ENCODE measurements at regions not wholly inside any gene's neighbourhood (a gene's known extent, or its start where the extent isn't known, plus 50 kb on each side); places are given as distances from the start of the nearest gene placed in this dataset.
"Not testable (repeated sequence)": the region's sequence is repeated elsewhere in the genome, so short reads cannot be mapped to it uniquely, and the experiment has no call there.

DNA sequence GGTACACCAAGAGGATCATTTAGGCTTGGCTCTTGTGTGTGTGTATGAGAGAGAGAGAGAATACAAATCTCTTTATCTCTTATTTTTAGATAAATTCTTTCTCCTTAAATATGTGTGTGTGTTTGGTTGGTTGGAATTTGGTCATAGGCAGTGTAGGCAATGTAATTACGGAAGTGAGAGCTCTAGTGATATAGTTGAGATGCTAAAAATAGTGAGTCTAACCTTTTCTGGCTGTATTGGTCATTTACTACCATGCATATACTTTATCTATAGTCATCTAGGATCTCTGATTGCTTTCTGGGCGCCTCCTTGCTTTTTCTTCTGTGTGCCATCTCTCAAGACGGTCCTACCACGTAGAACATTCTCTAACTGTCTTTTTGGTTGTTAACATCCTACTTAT, 250.2 kb downstream of the NUF2 start:
- H3K27me3 ChIP-seq (ENCODE audit: control insufficient read depth, insufficient read depth, low read length): no peaks in the 10 kb centered on the region
- H3K9me3 ChIP-seq (ENCODE audit: control insufficient read depth, low read depth, low read length): no peaks in the 10 kb centered on the region
- WGBS (ENCODE audit: insufficient coverage, low lambda C conversion rate): 93% methylated on average over 3 of the region's 4 CpGs
- no peak for DNase-seq
- H3K27ac ChIP-seq (ENCODE audit: low read length): no peak overlapping the region
- H3K36me3 ChIP-seq (ENCODE audit: control insufficient read depth, insufficient read depth, low read length): no peaks in the 10 kb centered on the region
- H3K4me3 ChIP-seq (ENCODE audit: low read length): no peak overlapping the region
- H3K4me1 ChIP-seq (ENCODE audit: control insufficient read depth, insufficient read depth, low read length): no peaks in the 10 kb centered on the region

DNA sequence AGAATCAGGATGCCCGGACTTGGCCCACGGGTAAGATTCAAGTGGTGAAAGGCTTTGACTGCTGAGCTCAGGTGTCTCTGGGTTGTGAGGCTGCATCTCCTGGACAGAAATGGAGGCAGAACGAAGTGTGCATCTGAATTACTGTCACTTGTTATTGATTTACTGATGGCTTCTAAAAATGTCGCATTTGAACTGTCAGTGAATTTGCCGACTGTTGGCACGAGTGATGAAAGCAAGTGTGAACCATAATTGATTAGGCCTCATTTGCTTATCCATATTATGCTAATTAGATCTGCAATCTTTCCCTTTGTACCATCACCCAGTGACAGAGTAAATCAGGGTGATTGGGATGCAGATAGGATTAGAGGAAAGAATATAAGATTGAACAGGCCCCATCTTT, 252.4 kb downstream of the NUF2 start:
- no peaks in the 10 kb centered on the region for H3K9me3 ChIP-seq (ENCODE audit: control insufficient read depth, low read depth, low read length)
- no peaks in the 10 kb centered on the region for H3K4me1 ChIP-seq (ENCODE audit: control insufficient read depth, insufficient read depth, low read length)
- H3K27me3 ChIP-seq (ENCODE audit: control insufficient read depth, insufficient read depth, low read length): no peaks in the 10 kb centered on the region
- no CpG with 5 or more reads among the region's 6 CpGs for WGBS (ENCODE audit: insufficient coverage, low lambda C conversion rate)
- no peak for DNase-seq
- H3K36me3 ChIP-seq (ENCODE audit: control insufficient read depth, insufficient read depth, low read length): no peaks in the 10 kb centered on the region
- H3K4me3 ChIP-seq (ENCODE audit: low read length): no peak overlapping the region
- no peak overlapping the region for H3K27ac ChIP-seq (ENCODE audit: low read length)

DNA sequence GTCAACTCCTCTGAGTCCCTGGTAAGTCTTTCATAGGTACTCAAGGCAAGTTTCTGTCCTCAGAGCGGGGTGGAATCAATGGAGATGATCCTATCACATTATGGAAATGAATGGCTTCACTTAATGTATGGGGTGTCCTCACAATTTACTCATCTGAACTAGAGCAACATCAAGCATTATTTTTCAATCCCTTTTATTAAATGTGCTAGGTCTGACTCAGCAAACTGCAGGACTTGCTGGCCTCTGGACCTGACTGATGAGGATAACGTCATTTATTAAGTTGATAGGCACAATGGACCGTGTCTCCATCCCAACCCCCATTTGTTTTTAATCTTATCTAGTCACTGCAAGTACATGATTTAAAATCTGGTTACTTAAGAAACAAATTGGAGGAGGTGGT, 259.2 kb downstream of the NUF2 start:
- Histone ChIP-seq H3K27ac (ENCODE audit: low read length) (no peak overlapping the region), H3K4me1 (ENCODE audit: control insufficient read depth, insufficient read depth, low read length) (no peaks in the 10 kb centered on the region), H3K27me3 (ENCODE audit: control insufficient read depth, insufficient read depth, low read length) (no peaks in the 10 kb centered on the region), H3K4me3 (ENCODE audit: low read length) (no peak overlapping the region), H3K9me3 (ENCODE audit: control insufficient read depth, low read depth, low read length) (no peaks in the 10 kb centered on the region), H3K36me3 (ENCODE audit: control insufficient read depth, insufficient read depth, low read length) (no peaks in the 10 kb centered on the region)
- DNase-seq: no peak
- WGBS (ENCODE audit: insufficient coverage, low lambda C conversion rate): no CpG with 5 or more reads among the region's 3 CpGs

DNA sequence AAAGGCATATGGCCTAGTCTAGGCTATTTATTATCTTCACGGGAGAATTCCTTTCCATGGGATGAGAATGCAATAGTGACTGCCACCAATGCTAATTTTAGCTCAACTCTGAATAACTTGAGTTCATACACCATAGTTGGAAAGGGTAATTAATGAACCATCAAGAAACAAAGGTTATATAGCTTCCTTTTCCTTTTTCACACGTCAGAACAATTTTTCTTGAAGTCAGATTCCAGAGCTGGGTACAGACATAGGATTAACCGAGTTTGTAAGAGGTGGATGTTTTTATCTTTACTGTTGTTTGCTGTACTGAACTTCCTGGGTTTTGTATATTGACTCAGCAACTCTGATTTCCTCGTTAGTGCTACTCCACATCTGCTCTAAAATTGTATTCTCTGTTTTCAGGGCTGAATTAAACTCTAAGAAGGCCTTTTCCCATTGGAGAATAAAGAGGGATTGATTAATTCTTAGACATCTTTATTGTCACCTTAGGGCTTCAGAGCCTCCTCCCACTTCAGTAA, 262.0 kb downstream of the NUF2 start:
- Histone ChIP-seq H3K36me3 (ENCODE audit: control insufficient read depth, insufficient read depth, low read length) (no peaks in the 10 kb centered on the region), H3K9me3 (ENCODE audit: control insufficient read depth, low read depth, low read length) (no peaks in the 10 kb centered on the region), H3K4me1 (ENCODE audit: control insufficient read depth, insufficient read depth, low read length) (no peaks in the 10 kb centered on the region), H3K27me3 (ENCODE audit: control insufficient read depth, insufficient read depth, low read length) (no peaks in the 10 kb centered on the region), H3K4me3 (ENCODE audit: low read length) (no peak overlapping the region), H3K27ac (ENCODE audit: low read length) (no peak overlapping the region)
- DNase-seq: no peak
- WGBS (ENCODE audit: insufficient coverage, low lambda C conversion rate): 37% methylated on average over 3 of the region's 4 CpGs

DNA sequence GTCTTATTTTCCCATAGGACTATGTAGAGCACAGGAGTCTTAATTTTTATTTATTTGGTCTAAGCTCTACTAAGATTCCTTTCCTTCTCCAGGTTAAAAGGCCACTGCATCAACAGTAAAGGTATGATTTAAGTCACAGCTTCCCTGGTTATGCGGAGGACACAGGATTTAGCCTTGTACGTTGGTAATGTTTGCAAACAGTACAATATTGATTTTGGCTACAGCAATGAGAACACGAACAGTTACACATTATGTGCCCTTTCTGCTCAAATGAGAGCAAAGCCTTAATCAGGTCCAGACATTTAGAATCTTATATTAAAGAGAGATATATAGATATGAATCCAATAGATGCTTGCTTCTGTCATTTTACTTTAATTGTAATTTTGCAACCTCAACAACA, 264.0 kb downstream of the NUF2 start:
- 60% methylated on average over 1 of the region's 3 CpGs for WGBS (ENCODE audit: insufficient coverage, low lambda C conversion rate)
- no peak overlapping the region for H3K27ac ChIP-seq (ENCODE audit: low read length)

DNA sequence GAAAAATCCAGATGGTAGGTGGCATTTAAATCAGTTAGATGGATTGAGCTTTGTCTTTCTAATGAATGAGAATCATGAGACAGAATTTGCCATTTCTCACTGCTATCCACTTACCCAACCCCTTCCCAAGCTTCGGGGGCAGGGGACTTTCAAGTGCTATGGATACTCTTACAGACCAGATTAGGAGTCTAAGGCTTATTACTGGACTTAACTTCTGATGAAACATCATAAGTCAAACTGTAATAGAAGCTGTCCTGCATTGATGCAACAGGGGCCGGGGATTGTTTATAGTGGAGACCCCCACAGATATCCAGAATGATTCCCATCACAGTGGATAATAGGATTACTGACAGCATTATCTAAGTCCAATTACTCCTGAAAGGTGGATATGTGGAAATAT, 267.0 kb downstream of the NUF2 start:
- Histone ChIP-seq H3K9me3 (ENCODE audit: control insufficient read depth, low read depth, low read length) (no peaks in the 10 kb centered on the region), H3K27me3 (ENCODE audit: control insufficient read depth, insufficient read depth, low read length) (no peaks in the 10 kb centered on the region), H3K4me3 (ENCODE audit: low read length) (no peak overlapping the region), H3K36me3 (ENCODE audit: control insufficient read depth, insufficient read depth, low read length) (no peaks in the 10 kb centered on the region), H3K4me1 (ENCODE audit: control insufficient read depth, insufficient read depth, low read length) (no peaks in the 10 kb centered on the region), H3K27ac (ENCODE audit: low read length) (no peak overlapping the region)
- no peak for DNase-seq
- no CpG with 5 or more reads among the region's 2 CpGs for WGBS (ENCODE audit: insufficient coverage, low lambda C conversion rate)

More for the DNA sequence above, 264.0 kb downstream of the NUF2 start:
- H3K9me3 ChIP-seq (ENCODE audit: control insufficient read depth, low read depth, low read length): no peaks in the 10 kb centered on the region
- H3K4me3 ChIP-seq (ENCODE audit: low read length): no peak overlapping the region
- H3K4me1 ChIP-seq (ENCODE audit: control insufficient read depth, insufficient read depth, low read length): no peaks in the 10 kb centered on the region
- H3K27me3 ChIP-seq (ENCODE audit: control insufficient read depth, insufficient read depth, low read length): no peaks in the 10 kb centered on the region
- no peaks in the 10 kb centered on the region for H3K36me3 ChIP-seq (ENCODE audit: control insufficient read depth, insufficient read depth, low read length)
- DNase-seq: no peak

DNA sequence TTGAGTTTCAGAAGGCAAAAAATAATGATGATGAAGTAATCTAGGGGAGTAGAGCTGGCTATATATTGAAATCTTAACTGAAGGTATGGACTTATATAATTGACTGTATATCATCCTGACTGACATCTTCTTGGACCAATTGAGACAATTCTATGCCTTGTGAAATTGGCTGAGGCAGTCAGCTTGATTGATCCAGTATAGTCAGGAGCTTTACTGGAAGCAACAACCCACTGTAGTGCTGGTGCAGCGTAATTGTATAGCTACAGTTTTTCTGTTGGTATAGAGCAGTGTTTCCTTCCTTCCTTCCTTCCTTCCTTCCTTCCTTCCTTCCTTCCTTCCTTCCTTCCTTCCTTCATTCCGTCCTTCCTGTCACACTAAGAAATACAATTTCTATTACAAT, 268.0 kb downstream of the NUF2 start:
- H3K4me3 ChIP-seq (ENCODE audit: low read length): no peak overlapping the region
- no peaks in the 10 kb centered on the region for H3K9me3 ChIP-seq (ENCODE audit: control insufficient read depth, low read depth, low read length)
- no peak overlapping the region for H3K27ac ChIP-seq (ENCODE audit: low read length)
- no peaks in the 10 kb centered on the region for H3K27me3 ChIP-seq (ENCODE audit: control insufficient read depth, insufficient read depth, low read length)
- no peaks in the 10 kb centered on the region for H3K36me3 ChIP-seq (ENCODE audit: control insufficient read depth, insufficient read depth, low read length)
- H3K4me1 ChIP-seq (ENCODE audit: control insufficient read depth, insufficient read depth, low read length): no peaks in the 10 kb centered on the region
- no peak for DNase-seq
- no CpG with 5 or more reads among the region's 2 CpGs for WGBS (ENCODE audit: insufficient coverage, low lambda C conversion rate)

DNA sequence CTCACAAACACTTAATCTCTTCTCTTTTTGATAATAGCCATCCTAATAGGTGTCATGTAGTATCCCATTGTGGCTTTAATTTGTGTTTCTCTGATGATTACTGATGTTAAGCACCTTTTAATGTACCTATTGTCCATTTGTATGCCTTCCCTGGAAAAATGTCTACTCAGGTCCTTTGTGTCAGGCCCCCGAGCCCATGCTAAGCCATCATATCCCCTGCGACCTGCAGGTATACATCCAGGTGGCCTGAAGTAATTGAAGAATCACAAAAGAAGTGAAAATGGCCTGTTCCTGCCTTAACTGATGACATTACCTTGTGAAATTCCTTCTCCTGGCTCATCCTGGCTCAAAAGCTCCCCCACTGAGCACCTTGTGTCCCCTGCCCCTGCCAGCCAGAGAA, 269.4 kb downstream of the NUF2 start:
- H3K4me1 ChIP-seq (ENCODE audit: control insufficient read depth, insufficient read depth, low read length); DNase-seq; H3K4me3 ChIP-seq (ENCODE audit: low read length); H3K9me3 ChIP-seq (ENCODE audit: control insufficient read depth, low read depth, low read length); H3K27me3 ChIP-seq (ENCODE audit: control insufficient read depth, insufficient read depth, low read length); H3K36me3 ChIP-seq (ENCODE audit: control insufficient read depth, insufficient read depth, low read length); H3K27ac ChIP-seq (ENCODE audit: low read length): not testable (repeated sequence)
- WGBS (ENCODE audit: insufficient coverage, low lambda C conversion rate): no CpG with 5 or more reads among the region's 2 CpGs

DNA sequence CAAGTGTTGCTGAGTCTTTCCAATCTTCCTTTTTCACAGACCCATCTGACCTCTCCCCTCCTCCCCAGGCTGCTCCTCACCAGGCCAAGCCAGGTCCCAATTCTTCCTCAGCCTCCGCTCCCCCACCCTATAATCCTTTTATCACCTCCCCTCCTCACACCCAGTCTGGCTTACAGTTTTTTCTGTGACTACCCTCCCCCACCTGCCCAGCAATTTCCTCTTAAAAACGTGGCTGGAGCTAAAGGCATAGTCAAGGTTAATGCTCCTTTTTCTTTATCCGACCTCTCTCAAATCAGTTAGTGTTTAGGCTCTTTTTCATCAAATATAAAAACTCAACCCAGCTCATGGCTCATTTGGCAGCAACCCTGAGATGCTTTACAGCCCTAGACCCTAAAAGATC, 270.9 kb downstream of the NUF2 start:
- not testable (repeated sequence) for H3K36me3 ChIP-seq (ENCODE audit: control insufficient read depth, insufficient read depth, low read length); DNase-seq; H3K27me3 ChIP-seq (ENCODE audit: control insufficient read depth, insufficient read depth, low read length); H3K27ac ChIP-seq (ENCODE audit: low read length); H3K9me3 ChIP-seq (ENCODE audit: control insufficient read depth, low read depth, low read length); H3K4me1 ChIP-seq (ENCODE audit: control insufficient read depth, insufficient read depth, low read length); H3K4me3 ChIP-seq (ENCODE audit: low read length)
- WGBS (ENCODE audit: insufficient coverage, low lambda C conversion rate): 100% methylated on average over 1 of the region's 3 CpGs

DNA sequence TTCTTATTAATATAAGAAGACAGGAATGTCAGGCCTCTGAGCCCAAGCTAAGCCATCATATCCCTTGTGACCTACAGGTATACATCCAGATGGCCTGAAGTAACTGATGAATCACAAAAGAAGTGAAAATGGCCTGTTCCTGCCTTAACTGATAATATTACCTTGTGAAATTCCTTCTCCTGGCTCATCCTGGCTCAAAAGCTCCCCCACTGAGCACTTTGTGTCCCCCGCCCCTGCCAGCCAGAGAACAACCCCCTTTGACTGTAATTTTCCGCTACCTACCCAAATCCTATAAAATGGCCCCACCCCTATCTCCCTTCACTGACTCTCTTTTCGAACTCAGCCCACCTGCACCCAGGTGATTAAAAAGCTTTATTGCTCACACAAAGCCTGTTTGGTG, 274.4 kb downstream of the NUF2 start:
- H3K9me3 ChIP-seq (ENCODE audit: control insufficient read depth, low read depth, low read length); H3K27me3 ChIP-seq (ENCODE audit: control insufficient read depth, insufficient read depth, low read length); H3K36me3 ChIP-seq (ENCODE audit: control insufficient read depth, insufficient read depth, low read length); H3K4me3 ChIP-seq (ENCODE audit: low read length); H3K27ac ChIP-seq (ENCODE audit: low read length); DNase-seq; H3K4me1 ChIP-seq (ENCODE audit: control insufficient read depth, insufficient read depth, low read length): not testable (repeated sequence)
- no CpG with 5 or more reads among the region's 3 CpGs for WGBS (ENCODE audit: insufficient coverage, low lambda C conversion rate)

DNA sequence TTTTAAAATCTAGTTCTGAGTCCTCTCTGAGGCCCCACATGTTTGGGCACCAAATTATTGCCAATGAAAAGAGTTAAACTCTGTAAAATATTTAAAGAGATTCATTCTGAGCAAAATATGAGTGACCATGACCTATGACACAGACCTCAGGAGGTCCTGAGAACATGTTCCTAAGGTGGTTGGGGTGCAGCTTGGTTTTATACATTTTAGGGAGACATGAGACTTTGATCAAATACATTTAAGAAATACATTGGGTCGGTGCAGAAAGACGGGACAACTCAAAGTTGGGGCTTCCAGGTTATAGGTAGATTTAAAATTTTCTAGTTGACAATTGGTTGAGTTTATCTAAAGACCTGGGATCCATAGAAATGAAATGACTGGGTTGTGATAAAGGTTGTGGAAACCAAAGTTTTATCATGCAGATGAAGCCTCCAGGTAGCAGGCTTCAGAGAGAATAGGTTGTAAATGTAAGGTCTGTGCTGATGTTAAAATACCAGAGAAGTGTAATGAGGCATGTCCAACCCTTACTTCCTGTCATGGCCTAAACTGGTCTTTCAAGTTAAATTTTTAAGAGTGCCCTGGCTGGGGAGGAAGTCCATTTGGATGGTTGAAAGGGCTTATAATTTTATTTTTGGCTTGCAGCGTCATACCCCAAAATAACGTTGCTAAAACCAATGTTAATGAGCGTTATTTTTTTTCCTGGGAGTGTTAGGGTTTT, 274.9 kb downstream of the NUF2 start:
- Histone ChIP-seq H3K36me3 (ENCODE audit: control insufficient read depth, insufficient read depth, low read length) (no peaks in the 10 kb centered on the region), H3K4me3 (ENCODE audit: low read length) (no peak overlapping the region), H3K4me1 (ENCODE audit: control insufficient read depth, insufficient read depth, low read length) (no peaks in the 10 kb centered on the region), H3K27me3 (ENCODE audit: control insufficient read depth, insufficient read depth, low read length) (no peaks in the 10 kb centered on the region), H3K9me3 (ENCODE audit: control insufficient read depth, low read depth, low read length) (no peaks in the 10 kb centered on the region), H3K27ac (ENCODE audit: low read length) (no peak overlapping the region)
- no CpG with 5 or more reads among the region's 5 CpGs for WGBS (ENCODE audit: insufficient coverage, low lambda C conversion rate)
- no peak for DNase-seq

Data from large intestine (tissue), 3 donors.